ENCODE measurements at regions not wholly inside any gene's neighbourhood (a gene's known extent, or its start where the extent isn't known, plus 50 kb on each side); places are given as distances from the start of the nearest gene placed in this dataset.

- no peak for DNase-seq
Observed at GRCh38 chr18:78643981-78644380, 335.6 kb upstream of the SALL3 start.

GRCh38 chr18:78645216-78645615 lies 334.4 kb upstream of the SALL3 start:
- no peak for DNase-seq

GRCh38 chr18:78647018-78647417 lies 332.6 kb upstream of the SALL3 start:
- no peak for DNase-seq

GRCh38 chr18:78649421-78649820 lies 330.2 kb upstream of the SALL3 start:
- no peak for DNase-seq

- DNase-seq = no peak
Observed at GRCh38 chr18:78650926-78651325, 328.7 kb upstream of the SALL3 start.

- DNase-seq = no peak
Observed at GRCh38 chr18:78652001-78652545, 327.5 kb upstream of the SALL3 start.

GRCh38 chr18:78655921-78656320 lies 323.7 kb upstream of the SALL3 start:
- no peak for DNase-seq

GRCh38 chr18:78656346-78656925 lies 323.2 kb upstream of the SALL3 start:
- no peak for DNase-seq

GRCh38 chr18:78658531-78658930 lies 321.1 kb upstream of the SALL3 start:
- DNase-seq = no peak

- DNase-seq = no peak
Observed at GRCh38 chr18:78659057-78659456, 320.6 kb upstream of the SALL3 start.

- DNase-seq = no peak
Observed at GRCh38 chr18:78659748-78660147, 319.9 kb upstream of the SALL3 start.

- no peak for DNase-seq
Observed at GRCh38 chr18:78660311-78660710, 319.3 kb upstream of the SALL3 start.

- no peak for DNase-seq
Observed at GRCh38 chr18:78661316-78661715, 318.3 kb upstream of the SALL3 start.

- no peak for DNase-seq
Observed at GRCh38 chr18:78662879-78663278, 316.7 kb upstream of the SALL3 start.

- DNase-seq = no peak
Observed at GRCh38 chr18:78664048-78664447, 315.6 kb upstream of the SALL3 start.

- DNase-seq = no peak
Observed at GRCh38 chr18:78664848-78665247, 314.8 kb upstream of the SALL3 start.

GRCh38 chr18:78665644-78666043 lies 314.0 kb upstream of the SALL3 start:
- DNase-seq = no peak

- no peak for DNase-seq
Observed at GRCh38 chr18:78666666-78667335, 312.8 kb upstream of the SALL3 start.

GRCh38 chr18:78670778-78671391 lies 308.7 kb upstream of the SALL3 start:
- DNase-seq = no peak

GRCh38 chr18:78671551-78671950 lies 308.1 kb upstream of the SALL3 start:
- no peak for DNase-seq

- no peak for DNase-seq
Observed at GRCh38 chr18:78672862-78673446, 306.7 kb upstream of the SALL3 start.

GRCh38 chr18:78673516-78674321 lies 305.9 kb upstream of the SALL3 start:
- no peak for DNase-seq

GRCh38 chr18:78675231-78675630 lies 304.4 kb upstream of the SALL3 start:
- DNase-seq = no peak

All from CD4-positive, alpha-beta T cell treated with Interleukin-6 for 4 hours (primary cell).